ENCODE measurements at regions not wholly inside any gene's neighbourhood (a gene's known extent, or its start where the extent isn't known, plus 50 kb on each side); places are given as distances from the start of the nearest gene placed in this dataset.

DNA sequence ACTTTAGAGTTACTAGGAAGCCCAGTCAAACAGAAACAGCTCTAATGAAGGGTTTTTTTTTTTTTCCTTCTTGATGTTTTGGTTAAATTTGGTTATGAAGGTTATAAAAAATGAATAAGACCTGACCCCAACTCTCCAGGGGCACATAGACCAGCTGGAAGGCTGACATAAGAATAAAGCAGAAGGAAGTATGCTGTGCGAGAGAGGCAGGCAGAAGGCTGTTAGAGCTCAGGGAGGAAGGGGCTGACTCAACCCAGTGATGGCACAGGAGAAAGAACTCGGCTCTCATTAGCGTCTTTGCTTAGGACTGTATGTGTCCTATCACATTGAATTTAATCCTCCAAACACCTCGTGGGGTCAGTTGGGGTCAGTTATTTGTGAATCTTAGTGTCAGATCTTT is 474.6 kb downstream of the PMP22 start:
- no peak overlapping the region for H3K4me3 ChIP-seq
- H3K27ac ChIP-seq = no peak overlapping the region
- no peaks in the 10 kb centered on the region for H3K9me3 ChIP-seq
- 6% methylated on average over 3 of the region's 4 CpGs; no CpG with 5 or more reads in 1 of the 2 donors for WGBS, 2 donors (ENCODE audit: low coverage in 1 of 2)
- TF ChIP-seq POLR2AphosphoS5 (IDR thresholded peaks at IDR 0.05) = no peak
- no peak for TF ChIP-seq POLR2A (IDR thresholded peaks at IDR 0.05)
- TF ChIP-seq, protein P1, sequence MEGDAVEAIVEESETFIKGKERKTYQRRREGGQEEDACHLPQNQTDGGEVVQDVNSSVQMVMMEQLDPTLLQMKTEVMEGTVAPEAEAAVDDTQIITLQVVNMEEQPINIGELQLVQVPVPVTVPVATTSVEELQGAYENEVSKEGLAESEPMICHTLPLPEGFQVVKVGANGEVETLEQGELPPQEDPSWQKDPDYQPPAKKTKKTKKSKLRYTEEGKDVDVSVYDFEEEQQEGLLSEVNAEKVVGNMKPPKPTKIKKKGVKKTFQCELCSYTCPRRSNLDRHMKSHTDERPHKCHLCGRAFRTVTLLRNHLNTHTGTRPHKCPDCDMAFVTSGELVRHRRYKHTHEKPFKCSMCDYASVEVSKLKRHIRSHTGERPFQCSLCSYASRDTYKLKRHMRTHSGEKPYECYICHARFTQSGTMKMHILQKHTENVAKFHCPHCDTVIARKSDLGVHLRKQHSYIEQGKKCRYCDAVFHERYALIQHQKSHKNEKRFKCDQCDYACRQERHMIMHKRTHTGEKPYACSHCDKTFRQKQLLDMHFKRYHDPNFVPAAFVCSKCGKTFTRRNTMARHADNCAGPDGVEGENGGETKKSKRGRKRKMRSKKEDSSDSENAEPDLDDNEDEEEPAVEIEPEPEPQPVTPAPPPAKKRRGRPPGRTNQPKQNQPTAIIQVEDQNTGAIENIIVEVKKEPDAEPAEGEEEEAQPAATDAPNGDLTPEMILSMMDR (IDR thresholded peaks at IDR 0.05) = no peak
- no peak for TF ChIP-seq EP300 (IDR thresholded peaks at IDR 0.05)
- H3K36me3 ChIP-seq = no peaks in the 10 kb centered on the region
- ATAC-seq = no peak
- H3K27me3 ChIP-seq = no peaks in the 10 kb centered on the region
- peaks cover 0 to 24% (median 0%) of the 10 kb centered on the region in 3 donors for H3K4me1 ChIP-seq

GRCh38 chr17:14784997-14785696 is 480.0 kb downstream of the PMP22 start:
- peaks cover under 1% of the 10 kb centered on the region for H3K27me3 ChIP-seq
- H3K4me1 ChIP-seq = no peaks in the 10 kb centered on the region
- H3K36me3 ChIP-seq = no peaks in the 10 kb centered on the region
- no peaks in the 10 kb centered on the region for H3K9me3 ChIP-seq
- TF ChIP-seq POLR2A (IDR thresholded peaks at IDR 0.05) (no peak), POLR2AphosphoS5 (IDR thresholded peaks at IDR 0.05) (no peak), EP300 (IDR thresholded peaks at IDR 0.05) (no peak)
- TF ChIP-seq, protein P1 (IDR thresholded peaks at IDR 0.05) = no peak
- no peak overlapping the region for H3K27ac ChIP-seq
- ATAC-seq = no peak
- 86 to 97% methylated on average over 1 to 3 of the region's 5 CpGs for WGBS, 2 donors (ENCODE audit: low coverage in 1 of 2)
- no peak overlapping the region for H3K4me3 ChIP-seq

- Histone ChIP-seq H3K27me3 (peaks cover 18% of the 10 kb centered on the region), H3K36me3 (no peaks in the 10 kb centered on the region), H3K4me1 (no peaks in the 10 kb centered on the region), H3K4me3 (no peak overlapping the region), H3K9me3 (no peaks in the 10 kb centered on the region), H3K27ac (no peak overlapping the region)
- TF ChIP-seq, protein P1 (IDR thresholded peaks at IDR 0.05) = no peak
- TF ChIP-seq POLR2AphosphoS5 (IDR thresholded peaks at IDR 0.05) (no peak), POLR2A (IDR thresholded peaks at IDR 0.05) (no peak), EP300 (IDR thresholded peaks at IDR 0.05) (no peak)
- WGBS, 2 donors (ENCODE audit: low coverage in 1 of 2) = 78 to 83% methylated on average over 2 of the region's 2 CpGs
- no peak for ATAC-seq
Observed at GRCh38 chr17:14781123-14781522, 480.2 kb downstream of the HS3ST3B1 start.

DNA sequence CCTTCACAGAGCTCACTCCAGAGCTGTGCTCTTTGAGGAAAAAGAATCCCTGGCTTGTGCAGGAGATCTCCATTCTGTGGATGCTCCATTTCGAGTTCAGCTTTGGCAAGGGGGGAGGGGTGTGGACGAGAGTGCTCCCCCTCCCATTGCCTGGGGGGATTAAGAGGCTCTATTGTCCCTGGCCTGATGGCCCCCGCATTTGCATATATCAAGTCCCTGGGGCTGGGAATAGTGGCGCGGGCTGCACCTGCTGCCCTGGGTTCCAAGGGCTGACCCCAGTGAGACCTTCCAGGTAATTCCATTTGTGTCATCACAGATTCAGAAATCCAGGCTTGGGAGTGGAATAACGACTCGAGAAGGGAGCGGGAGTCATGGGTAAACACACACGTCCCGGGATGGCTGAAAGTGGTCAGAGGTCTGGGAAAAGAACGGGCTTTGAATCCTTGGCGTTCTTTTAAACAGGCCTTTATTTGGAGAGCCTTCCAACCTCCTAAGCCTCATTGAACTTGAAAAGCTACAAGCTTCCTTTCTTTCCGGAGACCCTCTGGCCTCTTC is 479.3 kb downstream of the HS3ST3B1 start:
- Histone ChIP-seq H3K27me3 (peaks cover 22% of the 10 kb centered on the region), H3K4me1 (no peaks in the 10 kb centered on the region), H3K27ac (no peak overlapping the region), H3K36me3 (no peaks in the 10 kb centered on the region), H3K4me3 (no peak overlapping the region), H3K9me3 (no peaks in the 10 kb centered on the region)
- TF ChIP-seq POLR2AphosphoS5 (IDR thresholded peaks at IDR 0.05) (no peak), POLR2A (IDR thresholded peaks at IDR 0.05) (no peak), EP300 (IDR thresholded peaks at IDR 0.05) (no peak)
- TF ChIP-seq, protein P1 (IDR thresholded peaks at IDR 0.05) = no peak
- ATAC-seq = no peak
- WGBS, 2 donors (ENCODE audit: low coverage in 1 of 2) = 48 to 60% methylated on average over 3 to 5 of the region's 13 CpGs

DNA sequence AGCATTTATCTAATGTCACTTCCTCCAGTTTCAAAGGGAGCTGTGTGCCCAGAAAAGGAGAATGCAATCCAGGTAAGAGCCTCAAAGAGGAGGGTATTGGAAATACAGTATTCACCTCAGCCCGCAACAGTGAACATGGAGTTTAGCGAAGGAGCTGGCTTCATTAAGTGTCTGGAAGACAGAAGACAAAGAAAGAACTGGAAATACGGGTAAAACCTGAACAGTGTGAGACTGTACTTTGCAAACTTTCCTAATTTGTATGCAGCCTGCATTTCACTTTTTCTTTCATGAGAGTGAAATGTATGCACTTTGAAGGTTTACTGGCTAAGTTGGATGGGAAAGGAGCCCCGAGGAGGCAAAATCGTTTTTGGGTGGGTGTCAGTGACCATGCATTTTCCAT is 478.4 kb downstream of the HS3ST3B1 start:
- Histone ChIP-seq H3K9me3 (no peaks in the 10 kb centered on the region), H3K27me3 (peaks cover 22% of the 10 kb centered on the region), H3K36me3 (no peaks in the 10 kb centered on the region), H3K4me3 (no peak overlapping the region), H3K27ac (no peak overlapping the region), H3K4me1 (no peaks in the 10 kb centered on the region)
- TF ChIP-seq POLR2A (IDR thresholded peaks at IDR 0.05) (no peak), POLR2AphosphoS5 (IDR thresholded peaks at IDR 0.05) (no peak), EP300 (IDR thresholded peaks at IDR 0.05) (no peak)
- TF ChIP-seq, protein P1 (IDR thresholded peaks at IDR 0.05) = no peak
- 61 to 91% methylated on average over 3 to 5 of the region's 5 CpGs for WGBS, 2 donors (ENCODE audit: low coverage in 1 of 2)
- no peak for ATAC-seq
